ENCODE measurements at regions not wholly inside any gene's neighbourhood (a gene's known extent, or its start where the extent isn't known, plus 50 kb on each side); places are given as distances from the start of the nearest gene placed in this dataset.
A peak's percentile ranks its signal among the peaks of the same experiment; 100 is the strongest.

GRCh38 chr4:171759274-171759673 is 53.9 kb upstream of the GALNTL6 start:
- Mint-ChIP-seq H3K27ac (no peak overlapping the region), H3K36me3 (peaks cover 24% of the 10 kb centered on the region), H3K4me1 (ENCODE audit: low read depth in 2 of 2) (no peaks in the 10 kb centered on the region), H3K27me3 (no peaks in the 10 kb centered on the region), H3K4me3 (no peak overlapping the region), H3K9me3 (peaks cover 31% of the 10 kb centered on the region)
- DNase-seq (ENCODE audit: low spot score) (no peak), ATAC-seq (no peak)

- no peak for DNase-seq (ENCODE audit: low spot score)
- Mint-ChIP-seq H3K27me3 (no peaks in the 10 kb centered on the region), H3K27ac (no peak overlapping the region), H3K4me1 (ENCODE audit: low read depth in 2 of 2) (no peaks in the 10 kb centered on the region), H3K4me3 (no peak overlapping the region), H3K36me3 (no peaks in the 10 kb centered on the region), H3K9me3 (peaks cover 12% of the 10 kb centered on the region)
- no peak for ATAC-seq
These were observed 61.7 kb upstream of the GALNTL6 start for GRCh38 chr4:171751538-171751937.

GRCh38 chr4:171746418-171746817 is 66.8 kb upstream of the GALNTL6 start:
- Mint-ChIP-seq H3K4me3 (no peak overlapping the region), H3K27me3 (no peaks in the 10 kb centered on the region), H3K27ac (no peak overlapping the region), H3K9me3 (peaks cover 10% of the 10 kb centered on the region), H3K4me1 (ENCODE audit: low read depth in 2 of 2) (no peaks in the 10 kb centered on the region), H3K36me3 (no peaks in the 10 kb centered on the region)
- ATAC-seq (no peak), DNase-seq (ENCODE audit: low spot score) (no peak)

- Mint-ChIP-seq H3K27me3 (no peaks in the 10 kb centered on the region), H3K36me3 (no peaks in the 10 kb centered on the region), H3K9me3 (peaks cover 14% of the 10 kb centered on the region), H3K4me3 (no peak overlapping the region), H3K4me1 (ENCODE audit: low read depth in 2 of 2) (no peaks in the 10 kb centered on the region), H3K27ac (no peak overlapping the region)
- no peak for DNase-seq (ENCODE audit: low spot score)
- ATAC-seq = no peak
These were observed 70.8 kb upstream of the GALNTL6 start for GRCh38 chr4:171742436-171742835.

GRCh38 chr4:171727185-171727584 is 86.0 kb upstream of the GALNTL6 start:
- H3K27me3 Mint-ChIP-seq = no peaks in the 10 kb centered on the region
- peaks cover 6% of the 10 kb centered on the region for H3K36me3 Mint-ChIP-seq
- DNase-seq (ENCODE audit: low spot score) (no peak), ATAC-seq (no peak)
- H3K27ac Mint-ChIP-seq = no peak overlapping the region
- H3K4me1 Mint-ChIP-seq (ENCODE audit: low read depth in 2 of 2) = no peaks in the 10 kb centered on the region
- peaks cover 35% of the 10 kb centered on the region for H3K9me3 Mint-ChIP-seq
- H3K4me3 Mint-ChIP-seq = no peak overlapping the region

- ATAC-seq (no peak), DNase-seq (ENCODE audit: low spot score) (no peak)
- Mint-ChIP-seq H3K4me1 (ENCODE audit: low read depth in 2 of 2) (no peaks in the 10 kb centered on the region), H3K9me3 (peaks cover 30% of the 10 kb centered on the region), H3K27me3 (no peaks in the 10 kb centered on the region), H3K4me3 (no peak overlapping the region), H3K27ac (no peak overlapping the region), H3K36me3 (peaks cover 6% of the 10 kb centered on the region)
These were observed 91.3 kb upstream of the GALNTL6 start for GRCh38 chr4:171721937-171722336.

GRCh38 chr4:171719691-171720090 is 93.5 kb upstream of the GALNTL6 start:
- Mint-ChIP-seq H3K27me3 (no peaks in the 10 kb centered on the region), H3K36me3 (peaks cover 6% of the 10 kb centered on the region), H3K9me3 (peaks cover 33% of the 10 kb centered on the region), H3K4me3 (no peak overlapping the region), H3K27ac (no peak overlapping the region), H3K4me1 (ENCODE audit: low read depth in 2 of 2) (no peaks in the 10 kb centered on the region)
- no peak for ATAC-seq
- DNase-seq (ENCODE audit: low spot score) = no peak

GRCh38 chr4:171718665-171719064 is 94.5 kb upstream of the GALNTL6 start:
- Mint-ChIP-seq H3K4me3 (no peak overlapping the region), H3K9me3 (peaks cover 29% of the 10 kb centered on the region), H3K36me3 (peaks cover 6% of the 10 kb centered on the region), H3K4me1 (ENCODE audit: low read depth in 2 of 2) (no peaks in the 10 kb centered on the region), H3K27me3 (no peaks in the 10 kb centered on the region), H3K27ac (no peak overlapping the region)
- DNase-seq (ENCODE audit: low spot score) (no peak), ATAC-seq (no peak)

GRCh38 chr4:171718069-171718468 is 95.1 kb upstream of the GALNTL6 start:
- no peak for DNase-seq (ENCODE audit: low spot score)
- no peaks in the 10 kb centered on the region for H3K4me1 Mint-ChIP-seq (ENCODE audit: low read depth in 2 of 2)
- no peaks in the 10 kb centered on the region for H3K27me3 Mint-ChIP-seq
- no peak overlapping the region for H3K27ac Mint-ChIP-seq
- no peak for ATAC-seq
- no peak overlapping the region for H3K4me3 Mint-ChIP-seq
- H3K9me3 Mint-ChIP-seq = peaks cover 24% of the 10 kb centered on the region
- H3K36me3 Mint-ChIP-seq = peaks cover 6% of the 10 kb centered on the region

- Mint-ChIP-seq H3K36me3 (peaks cover under 1% of the 10 kb centered on the region), H3K9me3 (peaks cover 17% of the 10 kb centered on the region), H3K27me3 (no peaks in the 10 kb centered on the region), H3K4me1 (ENCODE audit: low read depth in 2 of 2) (no peaks in the 10 kb centered on the region), H3K4me3 (no peak overlapping the region), H3K27ac (no peak overlapping the region)
- ATAC-seq = no peak
- no peak for DNase-seq (ENCODE audit: low spot score)
These were observed 95.9 kb upstream of the GALNTL6 start for GRCh38 chr4:171717231-171717741.

- Mint-ChIP-seq H3K36me3 (no peaks in the 10 kb centered on the region), H3K4me3 (no peak overlapping the region), H3K9me3 (peaks cover 11% of the 10 kb centered on the region), H3K4me1 (ENCODE audit: low read depth in 2 of 2) (no peaks in the 10 kb centered on the region), H3K27me3 (no peaks in the 10 kb centered on the region), H3K27ac (no peak overlapping the region)
- no peak for DNase-seq (ENCODE audit: low spot score)
- no peak for ATAC-seq
These were observed 97.2 kb upstream of the GALNTL6 start for GRCh38 chr4:171715973-171716372.

- no peaks in the 10 kb centered on the region for H3K36me3 Mint-ChIP-seq
- no peak for DNase-seq (ENCODE audit: low spot score)
These were observed 98.3 kb upstream of the GALNTL6 start for GRCh38 chr4:171714791-171715454.

GRCh38 chr4:171710743-171711142 is 102.5 kb upstream of the GALNTL6 start:
- no peaks in the 10 kb centered on the region for H3K36me3 Mint-ChIP-seq
- no peak overlapping the region for H3K4me3 Mint-ChIP-seq
- DNase-seq (ENCODE audit: low spot score) (no peak), ATAC-seq (no peak)
- peaks cover 4% of the 10 kb centered on the region for H3K9me3 Mint-ChIP-seq
- no peaks in the 10 kb centered on the region for H3K27me3 Mint-ChIP-seq
- H3K27ac Mint-ChIP-seq = no peak overlapping the region
- no peaks in the 10 kb centered on the region for H3K4me1 Mint-ChIP-seq (ENCODE audit: low read depth in 2 of 2)

More at GRCh38 chr4:171714791-171715454, 98.3 kb upstream of the GALNTL6 start:
- Mint-ChIP-seq H3K27me3 (no peaks in the 10 kb centered on the region), H3K9me3 (peaks cover 8% of the 10 kb centered on the region), H3K27ac (no peak overlapping the region), H3K4me1 (ENCODE audit: low read depth in 2 of 2) (no peaks in the 10 kb centered on the region), H3K4me3 (no peak overlapping the region)
- peak; percentile 36 to 45 for ATAC-seq

- Mint-ChIP-seq H3K27ac (no peak overlapping the region), H3K27me3 (no peaks in the 10 kb centered on the region), H3K36me3 (no peaks in the 10 kb centered on the region), H3K4me1 (ENCODE audit: low read depth in 2 of 2) (no peaks in the 10 kb centered on the region), H3K9me3 (peaks cover 3% of the 10 kb centered on the region), H3K4me3 (no peak overlapping the region)
- ATAC-seq (no peak), DNase-seq (ENCODE audit: low spot score) (no peak)
These were observed 136.5 kb upstream of the GALNTL6 start for GRCh38 chr4:171676555-171677215.

Data from natural killer cell treated with Interleukin-12 subunit alpha and Interleukin-12 subunit beta and Interleukin-15 and Interleukin-18, amount 100 ng/mL, for 72 hours (primary cell).